Gastroesophageal sphincter (tissue), 3 donors: ENCODE measurements at regions not wholly inside any gene's neighbourhood (a gene's known extent, or its start where the extent isn't known, plus 50 kb on each side); places are given as distances from the start of the nearest gene placed in this dataset.
"Not testable (repeated sequence)": the region's sequence is repeated elsewhere in the genome, so short reads cannot be mapped to it uniquely, and the experiment has no call there.

Experiments
- CTCF ChIP-seq, 4 experiments: fragments of 200-600 bp in 2 of 4; fragments of 450-650 bp in 2 of 4; sonication (generic) in 1 of 4; IDR thresholded peaks; one replicate each; pipeline ENCODE4 v1.5.1; 2017 to 2019; ENCODE audit warnings: antibody characterized with exemption in 4 of 4, mild to moderate bottlenecking in 2 of 4, moderate library complexity in 2 of 4
- POLR2A ChIP-seq, 2 donors: fragments of 450-650 bp; IDR thresholded peaks; one replicate each; pipeline ENCODE4 v1.6.1; 2017; ENCODE audit warnings: antibody characterized with exemption in 2 of 2, mild to moderate bottlenecking in 2 of 2, moderate library complexity in 1 of 2
- POLR2AphosphoS5 ChIP-seq: sonication (generic); formaldehyde crosslinking; IDR thresholded peaks from one replicate; pipeline ENCODE4 v1.6.1; 2017; ENCODE audit warnings: antibody characterized with exemption

GRCh38 chr21:22359599-22359998 lies 1361.4 kb downstream of the NCAM2 start:
- TF ChIP-seq CTCF (IDR thresholded peaks at IDR 0.05); POLR2AphosphoS5; POLR2A (IDR thresholded peaks at IDR 0.05): not testable (repeated sequence)
